LoVo (cell line): ENCODE measurements at regions not wholly inside any gene's neighbourhood (a gene's known extent, or its start where the extent isn't known, plus 50 kb on each side); places are given as distances from the start of the nearest gene placed in this dataset.
A peak's percentile ranks its signal among the peaks of the same experiment; 100 is the strongest.
"Not testable (repeated sequence)": the region's sequence is repeated elsewhere in the genome, so short reads cannot be mapped to it uniquely, and the experiment has no call there.

Experiments
- DNase-seq: peaks from one replicate; pipeline ENCODE4 v3.0.0-alpha.2; 2016; ENCODE audit warnings: low spot score

DNA sequence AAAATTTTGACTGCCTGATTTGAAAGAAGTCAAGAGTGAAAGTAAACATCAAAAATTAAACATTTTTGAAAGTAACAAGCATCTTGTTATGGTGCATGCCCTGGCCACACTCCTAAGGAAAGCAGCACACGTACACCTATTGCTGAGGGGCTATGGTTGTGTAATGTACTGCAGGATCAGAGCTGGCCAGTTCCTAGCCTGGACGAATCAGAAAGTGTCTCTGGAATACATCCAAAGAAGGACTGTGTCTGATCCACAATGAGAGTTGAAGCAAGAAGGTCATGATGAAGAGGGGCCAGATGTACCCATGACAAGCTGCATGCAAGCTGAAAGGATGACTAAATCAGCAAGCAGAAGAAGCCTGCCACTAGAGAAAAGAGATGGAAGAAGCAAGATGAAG is 618.2 kb downstream of the TLE1 start:
- DNase-seq = no peak

DNA sequence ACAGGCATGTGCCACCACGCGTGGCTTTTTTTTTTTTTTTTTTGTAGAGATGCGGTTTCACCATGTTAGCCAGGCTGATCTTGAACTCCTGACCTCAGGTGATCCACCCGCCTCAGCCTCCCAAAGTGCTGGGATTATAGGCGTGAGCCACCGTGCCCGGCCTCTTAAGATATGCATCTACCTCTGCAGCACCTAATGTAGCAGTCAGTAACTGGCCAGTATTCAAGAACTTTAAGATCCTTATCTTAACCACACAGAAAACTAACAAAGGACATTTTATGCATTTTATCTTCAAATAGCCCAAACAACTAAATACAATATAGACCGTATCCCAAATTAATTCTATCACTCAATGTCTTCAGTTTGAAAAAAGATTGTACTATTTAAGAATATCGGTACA is 618.7 kb downstream of the TLE1 start:
- no peak for DNase-seq

DNA sequence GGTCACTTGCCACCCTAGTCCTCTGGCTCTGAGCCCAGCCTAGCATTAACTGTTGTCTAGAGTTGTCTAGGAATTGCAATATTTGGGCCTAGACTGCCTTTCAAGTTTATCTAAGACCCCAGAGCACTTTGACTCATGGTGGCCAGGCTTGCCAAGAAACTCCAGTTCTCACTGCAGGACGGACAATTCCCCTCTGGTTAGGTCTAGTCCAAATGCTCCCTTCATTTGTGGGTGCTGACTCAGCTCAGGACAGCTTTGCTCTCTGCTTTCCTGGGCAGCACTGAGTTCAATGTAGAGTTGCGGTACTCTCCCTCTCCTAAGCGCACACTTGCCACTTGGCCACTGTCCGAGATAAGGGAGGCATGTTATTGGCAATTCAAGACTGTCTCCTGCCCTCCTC is 619.4 kb downstream of the TLE1 start:
- DNase-seq = no peak

DNA sequence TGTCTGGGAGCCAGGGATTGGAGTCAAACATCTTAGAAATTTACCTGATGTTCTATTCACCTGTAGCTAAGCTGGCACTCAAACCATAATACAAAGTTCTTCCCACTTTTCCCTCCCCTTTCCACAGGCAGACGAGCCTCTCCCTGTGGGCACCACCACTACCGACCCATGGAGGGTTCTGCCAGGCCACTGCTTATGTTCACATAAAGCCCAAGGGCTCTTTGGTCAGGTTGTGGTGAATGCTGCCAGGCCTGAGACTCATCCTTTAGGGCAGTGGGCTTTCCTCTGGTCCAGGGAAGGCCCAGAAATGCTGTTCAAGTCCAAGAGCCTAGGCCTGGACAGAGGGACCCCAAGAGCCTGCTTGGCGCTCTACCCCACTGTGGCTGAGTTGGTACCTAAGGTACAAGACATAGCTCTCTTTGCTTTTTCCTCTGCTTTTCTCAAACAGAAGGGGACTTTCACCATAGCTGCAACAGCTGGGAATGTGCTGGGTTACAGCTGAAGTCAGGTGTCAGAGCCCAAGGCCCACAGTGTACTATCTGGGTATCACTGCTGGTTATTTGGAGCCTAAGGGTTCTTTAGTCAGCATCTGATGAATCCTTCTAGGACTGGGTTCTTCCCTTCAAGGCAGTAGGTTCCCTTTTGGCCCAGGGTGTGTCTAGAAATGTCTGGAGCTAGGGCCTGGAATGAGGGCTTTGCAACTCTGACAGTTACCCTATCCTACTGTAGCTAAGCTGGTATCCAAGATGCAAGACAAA is 620.1 kb downstream of the TLE1 start:
- DNase-seq = no peak

DNA sequence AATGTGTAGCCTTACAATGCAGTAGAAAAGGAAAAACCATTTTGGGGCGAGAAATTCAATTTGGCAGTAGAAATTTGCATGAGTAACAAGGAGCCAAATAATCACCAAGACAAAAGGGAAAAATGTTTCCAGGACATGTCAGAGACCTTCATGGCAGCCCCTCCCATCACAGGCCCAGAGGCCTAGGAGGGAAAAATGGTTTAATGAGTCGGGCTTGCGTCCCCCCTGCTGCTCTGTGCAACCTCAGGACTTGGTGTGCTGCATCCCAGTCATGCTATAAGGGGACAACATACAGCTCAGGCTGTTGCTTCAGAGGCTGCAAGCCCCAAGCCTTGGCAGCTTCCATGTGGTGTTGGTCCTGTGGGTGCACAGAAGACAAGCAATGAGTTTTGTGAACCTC is 626.4 kb downstream of the TLE1 start:
- not testable (repeated sequence) for DNase-seq

DNA sequence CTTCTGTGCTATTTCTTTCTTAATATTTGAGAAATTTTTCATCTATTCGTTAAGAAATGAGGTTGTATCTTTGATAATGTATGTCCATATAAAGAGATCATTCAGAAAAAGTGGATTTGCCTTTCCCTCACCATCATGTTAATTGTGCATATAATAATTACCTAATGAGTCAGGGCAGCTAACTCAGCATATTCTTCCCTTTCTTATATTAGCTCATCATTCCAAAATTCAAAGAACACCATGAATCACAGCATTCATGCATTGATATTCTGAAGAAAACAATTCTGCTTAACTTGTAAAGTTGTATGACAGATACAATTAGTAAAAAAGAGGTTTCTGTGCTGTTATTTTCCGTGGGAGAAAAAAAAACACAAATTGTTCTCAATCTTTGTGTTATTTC is 630.6 kb downstream of the TLE1 start:
- no peak for DNase-seq

DNA sequence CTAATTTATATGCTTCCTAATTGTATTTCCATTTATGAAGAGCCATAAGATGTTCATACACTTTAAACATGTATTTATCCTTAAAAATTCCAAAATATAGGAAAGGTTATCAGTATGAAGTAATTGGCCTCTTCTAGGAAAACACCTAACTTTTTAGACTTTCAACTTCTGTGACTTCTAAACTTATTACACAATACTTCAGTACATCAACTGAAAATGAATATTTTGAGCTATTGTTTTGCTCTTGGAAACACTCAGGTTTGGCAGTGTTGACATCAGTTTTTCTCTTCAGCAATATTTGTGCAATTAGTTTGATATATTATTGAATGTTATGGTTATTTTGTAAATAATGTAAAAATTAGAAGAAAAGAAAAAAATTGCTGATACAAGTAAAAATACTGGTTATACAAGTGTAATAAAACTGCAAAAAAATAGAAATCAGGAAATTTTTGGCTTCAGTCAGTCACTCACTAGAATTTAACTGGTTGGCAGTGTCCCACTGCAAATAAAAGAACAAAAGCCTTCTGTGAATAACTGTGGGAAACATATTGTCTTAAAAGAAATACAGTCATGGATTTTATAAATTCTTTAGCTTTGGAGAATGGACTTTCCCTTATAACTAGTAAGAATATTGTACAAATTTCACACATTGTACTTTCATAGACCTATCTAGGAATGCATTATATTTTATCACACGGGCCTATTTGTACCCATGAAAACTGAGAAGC is 635.9 kb downstream of the TLE1 start:
- DNase-seq = no peak

DNA sequence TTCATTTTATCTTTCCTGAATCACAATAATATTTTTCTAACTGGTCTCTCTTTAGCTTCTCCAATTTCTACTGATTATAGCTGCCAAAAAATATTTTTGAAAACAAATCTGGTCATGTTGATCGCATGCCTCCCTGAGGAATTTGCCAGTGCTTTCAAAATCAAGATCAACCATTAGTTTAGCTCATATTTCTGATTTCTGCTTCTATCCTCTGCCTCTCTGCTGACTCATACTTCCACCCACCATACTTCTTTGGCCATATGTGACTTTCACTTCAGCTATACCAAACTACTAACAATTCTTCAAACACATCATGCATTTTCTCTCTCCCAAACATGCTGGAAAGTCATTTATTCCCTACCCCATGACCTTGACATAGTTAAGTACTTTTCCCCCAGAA is 636.5 kb downstream of the TLE1 start:
- no peak for DNase-seq

DNA sequence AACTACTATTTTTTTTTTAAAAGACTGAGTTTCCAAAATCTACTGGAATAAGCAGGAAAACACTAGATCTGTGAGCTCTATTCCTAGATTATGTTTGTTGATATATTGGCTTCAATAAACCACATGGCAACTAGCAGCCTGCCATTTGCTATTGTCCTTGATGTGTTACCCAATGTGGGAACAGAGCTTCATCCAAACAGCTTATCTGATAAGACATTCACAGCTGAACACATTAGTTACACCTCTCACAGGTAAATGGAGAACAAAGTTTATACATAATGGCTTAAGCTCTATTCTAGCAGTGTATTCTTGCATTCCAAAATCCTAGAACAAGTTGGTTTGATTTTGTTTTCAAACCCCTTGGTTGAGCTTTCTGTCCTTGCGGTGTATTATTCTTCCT is 642.1 kb downstream of the TLE1 start:
- no peak for DNase-seq

DNA sequence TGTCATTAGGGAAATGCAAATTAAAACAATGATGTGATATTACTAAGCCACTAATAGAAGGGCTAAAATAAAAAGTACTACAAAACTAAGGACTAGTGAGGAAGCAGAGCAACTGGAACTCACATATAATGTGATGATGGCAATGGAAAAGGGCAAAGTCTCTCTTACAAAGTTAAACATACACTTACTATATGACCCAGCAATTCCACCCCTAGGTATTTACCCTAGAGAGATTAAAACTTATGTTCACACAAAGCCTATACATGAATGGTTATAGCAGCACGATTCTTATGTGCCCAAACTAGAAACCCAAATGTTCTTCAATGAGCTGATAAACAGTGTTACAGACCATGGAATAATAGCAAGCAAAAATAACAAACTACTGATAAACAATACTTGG is 643.7 kb downstream of the TLE1 start:
- no peak for DNase-seq

DNA sequence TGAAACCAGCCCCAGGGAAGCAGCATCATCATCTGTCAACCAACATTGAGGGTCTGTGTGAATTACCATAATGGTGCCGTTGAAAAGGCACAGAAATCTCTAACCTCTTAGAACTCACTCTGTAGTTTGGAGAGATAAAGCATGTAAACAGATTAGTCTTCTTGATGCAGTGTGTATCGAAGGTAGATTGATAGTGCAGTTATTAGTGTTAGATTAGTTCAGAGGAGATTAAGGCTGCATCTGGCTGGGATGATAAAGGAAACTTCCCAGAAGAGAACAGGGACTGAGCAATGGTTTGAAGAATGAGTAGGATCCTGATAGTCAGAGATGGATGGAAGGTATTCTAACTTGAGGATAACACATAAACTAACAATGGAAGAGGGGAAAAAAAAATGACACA is 651.5 kb downstream of the TLE1 start:
- no peak for DNase-seq

DNA sequence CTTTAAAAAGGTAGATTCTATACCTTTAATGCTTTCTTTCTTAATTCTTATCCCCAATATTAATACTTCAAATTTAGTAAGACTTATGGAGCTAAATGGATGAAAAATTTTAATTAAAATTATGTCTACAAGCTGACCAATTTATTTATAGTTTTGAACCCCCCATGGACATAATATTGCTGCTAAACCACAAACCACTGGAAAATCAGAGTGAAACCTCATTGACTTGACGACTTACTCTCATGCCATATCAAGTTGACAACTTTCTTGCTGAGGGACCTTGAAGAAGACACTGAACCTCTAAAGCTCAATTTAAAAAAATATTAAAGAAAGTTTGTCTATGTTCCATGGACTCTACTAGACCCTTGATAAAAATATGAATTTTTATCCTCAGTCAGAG is 653.7 kb downstream of the TLE1 start:
- DNase-seq = no peak

DNA sequence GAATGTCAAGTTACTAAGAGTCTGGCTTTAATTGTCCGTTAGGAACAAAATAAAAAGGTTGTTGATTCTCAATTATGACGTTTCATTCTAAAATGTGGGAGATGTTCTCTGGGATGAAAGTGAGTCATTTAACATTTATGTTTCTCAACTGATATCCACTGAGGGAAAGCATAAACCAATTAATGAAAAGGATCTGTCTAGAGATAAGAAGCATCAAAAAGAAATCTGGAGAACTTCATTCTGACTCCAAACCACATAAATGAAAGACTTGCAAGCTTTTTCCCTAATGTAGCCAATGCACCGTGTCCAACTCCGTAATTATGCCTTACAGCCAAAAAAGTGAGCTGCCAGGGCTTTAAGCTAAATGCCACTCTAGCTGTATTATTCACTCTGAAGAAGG is 654.2 kb downstream of the TLE1 start:
- no peak for DNase-seq

DNA sequence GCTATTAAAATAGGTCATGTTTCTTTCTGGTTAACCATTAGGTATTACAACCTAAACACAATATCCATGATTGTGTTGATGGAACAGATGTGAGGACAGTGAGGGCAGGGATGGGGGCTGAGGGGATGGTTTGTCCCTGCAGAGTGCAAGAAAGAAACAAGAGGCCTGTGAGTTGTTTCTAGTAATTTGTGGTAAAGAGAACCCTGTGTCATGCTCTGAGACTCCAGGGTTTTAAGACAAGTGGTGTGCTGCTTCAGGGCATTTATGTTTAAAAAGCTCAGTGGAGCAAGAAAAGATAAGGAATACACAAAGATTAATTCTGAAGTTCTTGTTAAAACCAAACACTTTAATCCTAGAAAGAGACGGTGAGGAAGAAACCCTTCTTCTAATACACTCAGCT is 656.5 kb downstream of the TLE1 start:
- DNase-seq = no peak

DNA sequence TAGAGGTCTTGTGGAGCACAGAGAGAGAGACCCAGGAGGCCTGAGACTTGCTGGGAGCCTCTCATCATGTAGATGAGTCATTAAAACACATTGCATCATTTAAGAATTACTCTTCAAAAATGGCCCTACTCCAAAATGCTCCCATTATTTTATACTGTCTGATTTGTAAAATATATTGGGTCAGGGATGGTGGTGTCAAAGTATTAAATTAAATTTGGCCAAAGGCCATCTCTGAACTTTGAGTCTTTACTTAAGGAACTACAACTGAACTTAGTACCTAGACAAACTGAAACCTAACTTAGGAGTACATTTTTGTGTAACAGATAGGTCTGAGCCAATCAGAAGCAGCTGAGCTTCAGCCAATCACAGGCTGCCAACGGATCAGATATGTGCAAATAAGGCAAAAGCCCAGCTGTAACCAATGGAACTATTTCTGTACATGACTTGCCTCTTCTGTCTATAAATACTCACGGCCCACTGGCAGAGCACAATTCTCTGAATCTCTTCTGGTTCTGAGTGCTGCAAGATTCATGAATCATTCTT is 657.2 kb downstream of the TLE1 start:
- no peak for DNase-seq

DNA sequence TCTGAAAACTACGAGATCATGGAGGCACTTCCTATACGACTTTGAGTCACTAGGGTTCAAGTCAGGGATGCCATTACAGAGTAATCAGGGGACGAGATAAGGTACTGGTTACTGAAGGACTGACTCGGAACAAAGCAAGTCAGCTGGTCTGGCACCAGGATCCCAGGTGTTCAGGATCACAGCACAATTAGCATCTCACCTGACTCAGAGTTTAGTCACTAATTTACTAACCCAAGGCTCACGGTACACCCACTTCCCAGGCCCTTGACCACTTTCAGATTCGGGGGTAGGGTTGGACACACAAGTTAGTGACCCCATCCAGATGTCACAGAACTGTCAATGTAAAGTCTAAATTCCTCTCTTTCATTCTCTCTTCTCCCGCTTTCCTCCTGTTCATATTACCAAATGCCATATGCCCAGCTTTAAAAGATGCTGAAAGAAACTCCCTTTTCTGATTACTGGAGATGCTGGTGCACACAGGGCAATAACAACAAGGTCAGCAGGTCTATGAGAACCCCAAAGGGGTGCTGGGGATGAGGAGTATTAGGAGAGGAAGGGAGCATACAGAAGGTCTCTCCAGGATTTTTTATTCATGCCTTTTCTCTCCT is 657.8 kb downstream of the TLE1 start:
- DNase-seq = no peak

DNA sequence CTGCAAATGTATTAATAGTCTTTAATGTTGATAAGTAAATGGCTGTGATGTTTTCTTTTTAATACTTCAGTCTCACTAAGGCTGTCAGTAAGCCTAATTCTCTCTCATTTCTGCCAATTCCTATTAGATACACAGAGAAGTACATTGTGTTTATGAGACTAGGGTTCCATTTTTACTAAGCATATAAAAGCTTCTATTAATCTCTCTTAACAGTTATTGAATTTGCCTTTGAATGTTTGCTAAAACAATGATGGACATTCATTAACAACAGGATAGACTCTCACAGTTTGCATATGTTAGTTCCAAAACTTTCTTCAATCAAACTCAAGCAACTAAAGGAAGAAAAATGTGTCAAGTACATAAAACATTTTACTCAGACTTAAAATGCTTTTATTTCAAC is 659.3 kb downstream of the TLE1 start:
- DNase-seq = no peak

DNA sequence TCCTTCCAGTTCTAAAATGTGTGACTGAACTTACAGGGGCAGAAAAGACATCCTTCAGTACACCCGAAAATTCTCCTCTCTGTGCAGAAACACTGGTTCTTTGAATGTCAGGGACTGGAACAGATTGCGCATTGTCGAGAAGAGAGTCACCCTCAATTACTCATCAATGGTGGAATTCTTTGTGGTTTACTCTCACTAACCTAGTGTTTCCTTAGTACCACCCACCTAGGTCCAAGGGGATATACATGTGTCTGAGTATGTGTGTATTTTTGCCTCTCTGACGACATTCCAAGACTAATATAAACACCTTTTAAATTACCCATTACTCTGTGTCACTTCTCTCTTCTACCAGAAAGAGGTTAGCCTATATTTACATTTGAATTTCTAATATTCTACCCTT is 660.8 kb downstream of the TLE1 start:
- peak; percentile 47 for DNase-seq

DNA sequence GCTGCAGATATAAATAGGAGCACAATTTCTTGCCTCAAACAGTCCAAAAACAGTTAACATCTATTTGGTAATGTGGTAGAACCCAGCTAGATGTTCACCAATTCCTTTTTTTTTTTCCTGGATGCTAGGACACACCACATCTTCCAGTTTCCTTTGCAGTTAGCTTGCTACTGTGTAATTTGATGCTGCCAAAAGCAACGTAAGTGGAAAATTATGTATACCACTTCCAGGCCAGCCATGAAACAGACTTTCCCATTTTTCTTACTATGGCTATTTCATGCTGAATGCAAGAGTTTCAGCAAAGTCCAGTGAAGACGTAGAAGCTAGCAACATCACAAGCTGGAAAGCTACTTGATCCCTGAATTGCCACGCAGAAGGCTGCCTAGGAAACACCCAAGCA is 667.2 kb downstream of the TLE1 start:
- no peak for DNase-seq

DNA sequence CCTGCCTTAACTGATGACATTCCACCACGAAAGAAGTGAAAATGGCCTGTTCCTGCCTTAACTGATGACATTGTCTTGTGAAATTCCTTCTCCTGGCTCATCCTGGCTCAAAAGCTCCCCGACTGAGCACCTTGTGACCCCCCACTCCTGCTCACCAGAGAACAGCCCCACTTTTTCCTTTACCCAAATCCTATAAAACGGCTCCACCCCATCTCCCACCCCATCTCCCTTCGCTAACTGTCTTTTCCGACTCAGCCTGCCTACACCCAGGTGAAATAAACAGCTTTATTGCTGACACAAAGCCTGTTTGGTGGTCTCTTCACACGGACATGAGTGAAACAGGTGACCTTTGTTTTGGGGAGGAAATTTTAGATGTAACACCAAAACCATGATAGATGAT is 674.4 kb downstream of the TLE1 start:
- not testable (repeated sequence) for DNase-seq

DNA sequence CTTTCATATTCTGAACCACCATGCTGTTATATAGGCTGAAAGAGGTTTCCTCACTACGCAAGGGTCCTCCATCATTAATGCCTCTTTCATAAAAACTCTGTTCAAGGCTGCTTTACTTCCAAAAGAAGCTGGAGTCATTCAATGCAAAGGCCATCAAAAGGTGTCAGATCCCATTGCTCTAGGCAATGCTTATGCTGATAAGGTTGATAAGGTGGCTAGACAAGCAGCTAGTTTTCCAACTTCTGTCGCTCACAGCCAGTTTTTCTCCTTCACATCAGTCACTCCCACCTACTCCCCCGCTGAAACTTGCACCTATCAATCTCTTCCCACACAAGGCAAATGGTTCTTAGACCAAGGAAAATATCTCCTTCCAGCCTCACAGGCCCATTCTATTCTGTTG is 676.2 kb downstream of the TLE1 start:
- not testable (repeated sequence) for DNase-seq

DNA sequence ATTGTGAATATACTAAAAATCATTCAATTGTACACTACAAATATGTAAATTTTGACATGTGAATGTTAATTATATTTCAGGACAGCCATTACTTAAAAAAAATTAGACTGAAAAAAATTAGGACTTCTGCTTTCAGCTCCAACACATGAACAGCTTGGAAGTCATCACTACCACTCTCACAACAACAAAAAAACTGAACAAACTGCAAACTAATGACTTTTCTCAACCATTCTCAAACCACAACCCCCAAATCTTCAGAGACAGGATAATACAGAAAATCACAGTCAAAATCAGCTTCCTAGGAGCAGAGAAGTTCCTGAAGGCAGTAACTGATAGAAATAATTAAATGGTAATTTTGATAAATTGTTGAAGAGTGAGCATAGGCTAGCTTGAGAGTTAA is 686.4 kb downstream of the TLE1 start:
- no peak for DNase-seq

DNA sequence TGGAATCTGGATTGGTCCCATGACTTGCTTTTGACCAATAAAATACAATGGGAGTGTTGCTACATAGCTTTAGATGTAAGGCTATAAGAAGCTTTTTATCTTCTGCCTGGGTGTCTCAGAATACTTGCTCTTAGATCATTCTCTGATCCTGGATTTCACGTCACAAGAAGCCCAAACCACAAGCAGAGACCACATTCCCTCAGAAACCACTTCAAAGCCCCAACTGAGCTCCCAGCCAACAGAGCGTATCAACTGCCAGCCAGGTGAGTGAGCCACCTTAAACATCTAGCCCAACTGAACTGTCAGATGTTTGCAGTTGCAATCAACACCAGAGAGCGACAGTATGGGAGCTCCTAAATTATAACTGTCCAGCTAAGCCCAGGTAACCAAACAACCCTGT is 687.1 kb downstream of the TLE1 start:
- DNase-seq = peak; percentile 41
